ENCODE measurements at regions not wholly inside any gene's neighbourhood (a gene's known extent, or its start where the extent isn't known, plus 50 kb on each side); places are given as distances from the start of the nearest gene placed in this dataset.

GRCh38 chr11:30155428-30155827 lies 75.4 kb upstream of the FSHB start:
- no peaks in the 10 kb centered on the region for H3K36me3 ChIP-seq (ENCODE audit: control insufficient read depth, insufficient read depth, low read length)
- H3K9me3 ChIP-seq (ENCODE audit: control insufficient read depth, insufficient read depth, low read length), result no peaks in the 10 kb centered on the region
- no peak overlapping the region for H3K9ac ChIP-seq (ENCODE audit: low read depth, low read length)
- H3K4me3 ChIP-seq (ENCODE audit: low read depth, low read length), result no peak overlapping the region
- H3K27ac ChIP-seq (ENCODE audit: low read depth, low read length), result no peak overlapping the region
- no peaks in the 10 kb centered on the region for H3K4me1 ChIP-seq (ENCODE audit: control insufficient read depth, insufficient read depth, low read length)
- H3K27me3 ChIP-seq (ENCODE audit: control insufficient read depth, insufficient read depth, low read length), result no peaks in the 10 kb centered on the region

GRCh38 chr11:30159546-30159945 lies 71.3 kb upstream of the FSHB start:
- H3K9me3 ChIP-seq (ENCODE audit: control insufficient read depth, insufficient read depth, low read length), result no peaks in the 10 kb centered on the region
- H3K4me3 ChIP-seq (ENCODE audit: low read depth, low read length), result no peak overlapping the region
- H3K9ac ChIP-seq (ENCODE audit: low read depth, low read length), result no peak overlapping the region
- H3K4me1 ChIP-seq (ENCODE audit: control insufficient read depth, insufficient read depth, low read length), result no peaks in the 10 kb centered on the region
- H3K36me3 ChIP-seq (ENCODE audit: control insufficient read depth, insufficient read depth, low read length), result no peaks in the 10 kb centered on the region
- H3K27me3 ChIP-seq (ENCODE audit: control insufficient read depth, insufficient read depth, low read length), result no peaks in the 10 kb centered on the region
- H3K27ac ChIP-seq (ENCODE audit: low read depth, low read length), result no peak overlapping the region

- Histone ChIP-seq H3K9ac (ENCODE audit: low read depth, low read length) (no peak overlapping the region), H3K27me3 (ENCODE audit: control insufficient read depth, insufficient read depth, low read length) (no peaks in the 10 kb centered on the region), H3K9me3 (ENCODE audit: control insufficient read depth, insufficient read depth, low read length) (no peaks in the 10 kb centered on the region), H3K27ac (ENCODE audit: low read depth, low read length) (no peak overlapping the region), H3K4me3 (ENCODE audit: low read depth, low read length) (no peak overlapping the region), H3K36me3 (ENCODE audit: control insufficient read depth, insufficient read depth, low read length) (no peaks in the 10 kb centered on the region), H3K4me1 (ENCODE audit: control insufficient read depth, insufficient read depth, low read length) (no peaks in the 10 kb centered on the region)
These were observed 65.2 kb upstream of the FSHB start for GRCh38 chr11:30165652-30166051.

GRCh38 chr11:30171661-30172060 lies 59.2 kb upstream of the FSHB start:
- H3K36me3 ChIP-seq (ENCODE audit: control insufficient read depth, insufficient read depth, low read length), result no peaks in the 10 kb centered on the region
- no peak overlapping the region for H3K4me3 ChIP-seq (ENCODE audit: low read depth, low read length)
- no peak overlapping the region for H3K9ac ChIP-seq (ENCODE audit: low read depth, low read length)
- no peaks in the 10 kb centered on the region for H3K27me3 ChIP-seq (ENCODE audit: control insufficient read depth, insufficient read depth, low read length)
- H3K9me3 ChIP-seq (ENCODE audit: control insufficient read depth, insufficient read depth, low read length), result peaks cover 3% of the 10 kb centered on the region; the same call in 1 of the 2 replicates
- H3K4me1 ChIP-seq (ENCODE audit: control insufficient read depth, insufficient read depth, low read length), result no peaks in the 10 kb centered on the region
- H3K27ac ChIP-seq (ENCODE audit: low read depth, low read length), result no peak overlapping the region

- no peak overlapping the region for H3K9ac ChIP-seq (ENCODE audit: low read depth, low read length)
- no peaks in the 10 kb centered on the region for H3K27me3 ChIP-seq (ENCODE audit: control insufficient read depth, insufficient read depth, low read length)
- no peak overlapping the region for H3K27ac ChIP-seq (ENCODE audit: low read depth, low read length)
- H3K4me3 ChIP-seq (ENCODE audit: low read depth, low read length), result no peak overlapping the region
- H3K9me3 ChIP-seq (ENCODE audit: control insufficient read depth, insufficient read depth, low read length), result peaks cover 8% of the 10 kb centered on the region
- no peaks in the 10 kb centered on the region for H3K4me1 ChIP-seq (ENCODE audit: control insufficient read depth, insufficient read depth, low read length)
- no peaks in the 10 kb centered on the region for H3K36me3 ChIP-seq (ENCODE audit: control insufficient read depth, insufficient read depth, low read length)
These were observed 58.7 kb upstream of the FSHB start for GRCh38 chr11:30172158-30172557.

- Histone ChIP-seq H3K4me3 (ENCODE audit: low read depth, low read length) (no peak overlapping the region), H3K4me1 (ENCODE audit: control insufficient read depth, insufficient read depth, low read length) (no peaks in the 10 kb centered on the region), H3K9me3 (ENCODE audit: control insufficient read depth, insufficient read depth, low read length) (peaks cover 15% of the 10 kb centered on the region), H3K9ac (ENCODE audit: low read depth, low read length) (no peak overlapping the region), H3K36me3 (ENCODE audit: control insufficient read depth, insufficient read depth, low read length) (no peaks in the 10 kb centered on the region), H3K27ac (ENCODE audit: low read depth, low read length) (no peak overlapping the region), H3K27me3 (ENCODE audit: control insufficient read depth, insufficient read depth, low read length) (no peaks in the 10 kb centered on the region)
These were observed 57.9 kb upstream of the FSHB start for GRCh38 chr11:30172883-30173311.

GRCh38 chr11:30174265-30175020 lies 56.4 kb upstream of the FSHB start:
- H3K9me3 ChIP-seq (ENCODE audit: control insufficient read depth, insufficient read depth, low read length), result peaks cover 25% of the 10 kb centered on the region

More at GRCh38 chr11:30174265-30175020, 56.4 kb upstream of the FSHB start:
- H3K36me3 ChIP-seq (ENCODE audit: control insufficient read depth, insufficient read depth, low read length), result no peaks in the 10 kb centered on the region
- no peaks in the 10 kb centered on the region for H3K27me3 ChIP-seq (ENCODE audit: control insufficient read depth, insufficient read depth, low read length)
- no peaks in the 10 kb centered on the region for H3K4me1 ChIP-seq (ENCODE audit: control insufficient read depth, insufficient read depth, low read length)
- H3K27ac ChIP-seq (ENCODE audit: low read depth, low read length), result no peak overlapping the region
- no peak overlapping the region for H3K4me3 ChIP-seq (ENCODE audit: low read depth, low read length)
- no peak overlapping the region for H3K9ac ChIP-seq (ENCODE audit: low read depth, low read length)

All from HUES48 (cell line).